ENCODE measurements at regions not wholly inside any gene's neighbourhood (a gene's known extent, or its start where the extent isn't known, plus 50 kb on each side); places are given as distances from the start of the nearest gene placed in this dataset.

- Histone ChIP-seq H3K4me1 (ENCODE audit: control insufficient read depth in 2 of 3, insufficient read depth in 2 of 3, low read depth in 1 of 3, low read length in 3 of 3) (no peaks in the 10 kb centered on the region), H3K4me3 (ENCODE audit: low read length in 3 of 3) (no peak overlapping the region), H3K27me3 (ENCODE audit: control insufficient read depth, insufficient read depth, low read length) (no peaks in the 10 kb centered on the region), H3K9me3 (ENCODE audit: control insufficient read depth in 2 of 3, insufficient read depth in 1 of 3, low read length in 3 of 3) (no peaks in the 10 kb centered on the region), H3K27ac (ENCODE audit: low read depth in 2 of 2, low read length in 2 of 2) (no peak overlapping the region), H3K9ac (ENCODE audit: low read length in 3 of 3) (no peak overlapping the region), H3K36me3 (ENCODE audit: control insufficient read depth in 2 of 3, insufficient read depth in 3 of 3, low read length in 3 of 3) (no peaks in the 10 kb centered on the region)
- DNase-seq (no peak), FAIRE-seq (no peak)
- intact Hi-C loops (cut with DNase I) = no loop called here
- TF ChIP-seq CTCF (IDR thresholded peaks at IDR 0.05; ENCODE audit: borderline replicate concordance, extremely low read depth, insufficient read depth) = no peak
These were observed 251.6 kb downstream of the BCAT1 start for GRCh38 chr12:24697295-24697694.

- H3K4me3 ChIP-seq (ENCODE audit: low read length in 3 of 3) = no peak overlapping the region
- H3K27me3 ChIP-seq (ENCODE audit: control insufficient read depth, insufficient read depth, low read length) = no peaks in the 10 kb centered on the region
- no peaks in the 10 kb centered on the region for H3K9me3 ChIP-seq (ENCODE audit: control insufficient read depth in 2 of 3, insufficient read depth in 1 of 3, low read length in 3 of 3)
- intact Hi-C loops (cut with DNase I) = no loop called here
- DNase-seq (no peak), FAIRE-seq (no peak)
- no peaks in the 10 kb centered on the region for H3K36me3 ChIP-seq (ENCODE audit: control insufficient read depth in 2 of 3, insufficient read depth in 3 of 3, low read length in 3 of 3)
- H3K9ac ChIP-seq (ENCODE audit: low read length in 3 of 3) = no peak overlapping the region
- TF ChIP-seq CTCF (IDR thresholded peaks at IDR 0.05; ENCODE audit: borderline replicate concordance, extremely low read depth, insufficient read depth) = no peak
- no peak overlapping the region for H3K27ac ChIP-seq (ENCODE audit: low read depth in 2 of 2, low read length in 2 of 2)
- no peaks in the 10 kb centered on the region for H3K4me1 ChIP-seq (ENCODE audit: control insufficient read depth in 2 of 3, insufficient read depth in 2 of 3, low read depth in 1 of 3, low read length in 3 of 3)
These were observed 252.1 kb downstream of the BCAT1 start for GRCh38 chr12:24696800-24697199.

GRCh38 chr12:24695657-24696329 is 253.1 kb downstream of the BCAT1 start:
- Histone ChIP-seq H3K4me1 (ENCODE audit: control insufficient read depth in 2 of 3, insufficient read depth in 2 of 3, low read depth in 1 of 3, low read length in 3 of 3) (no peaks in the 10 kb centered on the region), H3K27me3 (ENCODE audit: control insufficient read depth, insufficient read depth, low read length) (no peaks in the 10 kb centered on the region), H3K9ac (ENCODE audit: low read length in 3 of 3) (no peak overlapping the region), H3K36me3 (ENCODE audit: control insufficient read depth in 2 of 3, insufficient read depth in 3 of 3, low read length in 3 of 3) (no peaks in the 10 kb centered on the region), H3K4me3 (ENCODE audit: low read length in 3 of 3) (no peak overlapping the region), H3K9me3 (ENCODE audit: control insufficient read depth in 2 of 3, insufficient read depth in 1 of 3, low read length in 3 of 3) (no peaks in the 10 kb centered on the region), H3K27ac (ENCODE audit: low read depth in 2 of 2, low read length in 2 of 2) (no peak overlapping the region)
- no peak for FAIRE-seq
- no peak for DNase-seq
- no peak for TF ChIP-seq CTCF (IDR thresholded peaks at IDR 0.05; ENCODE audit: borderline replicate concordance, extremely low read depth, insufficient read depth)
- intact Hi-C loops (cut with DNase I) = no loop called here

- intact Hi-C loops (cut with DNase I) = no loop called here
- no peaks in the 10 kb centered on the region for H3K27me3 ChIP-seq (ENCODE audit: control insufficient read depth, insufficient read depth, low read length)
- H3K9ac ChIP-seq (ENCODE audit: low read length in 3 of 3) = no peak overlapping the region
- DNase-seq (no peak), FAIRE-seq (no peak)
- H3K36me3 ChIP-seq (ENCODE audit: control insufficient read depth in 2 of 3, insufficient read depth in 3 of 3, low read length in 3 of 3) = no peaks in the 10 kb centered on the region
- no peak overlapping the region for H3K27ac ChIP-seq (ENCODE audit: low read depth in 2 of 2, low read length in 2 of 2)
- no peaks in the 10 kb centered on the region for H3K4me1 ChIP-seq (ENCODE audit: control insufficient read depth in 2 of 3, insufficient read depth in 2 of 3, low read depth in 1 of 3, low read length in 3 of 3)
- no peaks in the 10 kb centered on the region for H3K9me3 ChIP-seq (ENCODE audit: control insufficient read depth in 2 of 3, insufficient read depth in 1 of 3, low read length in 3 of 3)
- no peak overlapping the region for H3K4me3 ChIP-seq (ENCODE audit: low read length in 3 of 3)
- TF ChIP-seq CTCF (IDR thresholded peaks at IDR 0.05; ENCODE audit: borderline replicate concordance, extremely low read depth, insufficient read depth) = no peak
These were observed 253.8 kb downstream of the BCAT1 start for GRCh38 chr12:24695103-24695502.

All from kidney (tissue), 13 donors.